GM21381 (cell line): ENCODE measurements at regions not wholly inside any gene's neighbourhood (a gene's known extent, or its start where the extent isn't known, plus 50 kb on each side); places are given as distances from the start of the nearest gene placed in this dataset.
"Not testable (repeated sequence)": the region's sequence is repeated elsewhere in the genome, so short reads cannot be mapped to it uniquely, and the experiment has no call there.

ENCODE experiments used
- ATAC-seq: cut with Tn5 transposase; IDR thresholded peaks from one replicate; pipeline ENCODE4 v1.9.1; 2021; ENCODE audit warnings: mild to moderate bottlenecking, moderate library complexity; ENCODE audit not compliant: unreplicated experiment

DNA sequence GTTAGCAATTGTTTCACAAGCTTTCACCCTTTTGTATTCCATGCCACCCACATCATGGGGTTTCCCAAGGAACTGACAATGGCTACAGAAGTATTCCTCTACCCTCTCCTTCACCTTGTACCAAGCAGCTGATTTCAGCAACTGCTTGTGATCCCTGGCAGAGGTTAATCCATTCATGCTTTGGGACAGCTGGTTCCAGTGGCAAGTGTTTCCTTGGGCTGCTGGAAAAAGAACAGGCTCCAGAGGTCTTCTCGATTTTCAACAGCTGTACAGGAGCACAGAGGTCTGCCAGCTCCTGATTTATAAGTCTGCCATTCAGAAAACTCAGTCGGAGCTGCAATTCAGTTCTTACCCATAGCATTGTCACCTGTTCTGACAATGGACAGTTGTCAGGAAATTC, 239.2 kb upstream of the CWC22 start:
- ATAC-seq, result no peak

- ATAC-seq, result no peak
Observed at GRCh38 chr2:180240774-180241173, 233.7 kb upstream of the CWC22 start.

DNA sequence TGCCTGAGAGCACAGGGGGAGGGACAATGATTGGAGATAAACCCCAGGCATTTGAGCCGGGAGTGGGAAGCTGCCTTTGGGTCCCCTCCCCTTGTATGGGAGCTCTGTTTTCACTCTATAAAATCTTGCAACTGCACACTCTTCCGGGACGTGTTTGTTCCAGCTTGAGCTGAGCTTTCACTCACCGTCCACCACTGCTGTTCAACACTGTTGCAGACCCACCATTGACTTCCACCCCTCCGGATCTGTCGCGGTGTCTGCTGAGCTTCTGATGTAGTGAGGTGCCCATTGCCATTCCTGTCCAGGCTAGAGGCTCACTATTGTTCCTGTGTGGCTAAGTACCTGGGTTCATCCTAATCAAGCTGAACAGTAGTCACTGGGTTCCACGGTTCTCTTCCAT, 231.6 kb upstream of the CWC22 start:
- ATAC-seq, result no peak

GRCh38 chr2:180236061-180236460, 229.0 kb upstream of the CWC22 start:
- ATAC-seq, result not testable (repeated sequence)

GRCh38 chr2:180235506-180235905, 228.4 kb upstream of the CWC22 start:
- not testable (repeated sequence) for ATAC-seq

DNA sequence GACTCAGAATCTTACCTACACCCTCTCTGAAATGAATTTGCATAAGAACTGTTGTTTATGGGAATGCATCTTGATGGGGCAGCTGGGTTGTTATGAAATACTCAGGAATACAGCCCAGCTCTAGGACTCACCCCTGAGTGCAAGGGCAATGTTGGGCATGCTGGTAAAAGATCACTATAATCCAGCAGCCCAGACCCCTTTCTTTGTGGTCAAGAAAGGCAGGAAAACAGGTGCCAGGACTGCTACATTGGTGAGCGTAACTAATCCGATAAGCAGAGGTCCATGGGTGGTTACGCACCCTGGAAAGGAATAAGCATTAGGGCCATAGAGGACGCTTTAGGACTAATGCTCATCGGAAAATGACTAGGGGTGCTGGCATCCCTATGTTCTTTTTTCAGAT, 227.9 kb upstream of the CWC22 start:
- ATAC-seq, result not testable (repeated sequence)

- no peak for ATAC-seq
Observed at GRCh38 chr2:180231015-180231414, 223.9 kb upstream of the CWC22 start.

- no peak for ATAC-seq
Observed at GRCh38 chr2:180227461-180227860, 220.4 kb upstream of the CWC22 start.

- ATAC-seq, result no peak
Observed at GRCh38 chr2:180225118-180225517, 218.0 kb upstream of the CWC22 start.

DNA sequence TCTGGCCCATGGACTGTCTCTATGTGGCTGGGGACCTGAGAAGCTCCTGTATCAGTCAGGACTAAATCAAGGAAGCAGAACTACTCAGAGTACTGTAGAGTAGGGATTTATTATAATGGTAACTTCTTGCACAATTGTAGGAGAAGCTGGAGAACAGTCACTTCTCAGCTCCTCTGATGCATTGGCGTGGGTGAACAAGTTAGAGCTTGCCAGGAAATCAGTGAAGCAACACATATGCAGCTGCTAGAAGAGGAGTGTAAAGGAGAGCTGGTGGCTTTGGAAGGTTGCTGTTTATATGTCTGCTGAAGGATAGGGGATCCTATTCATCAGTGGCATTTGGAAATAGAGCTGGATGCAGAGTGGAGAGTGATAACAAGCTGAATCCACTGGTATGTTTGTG, 215.5 kb upstream of the CWC22 start:
- no peak for ATAC-seq

DNA sequence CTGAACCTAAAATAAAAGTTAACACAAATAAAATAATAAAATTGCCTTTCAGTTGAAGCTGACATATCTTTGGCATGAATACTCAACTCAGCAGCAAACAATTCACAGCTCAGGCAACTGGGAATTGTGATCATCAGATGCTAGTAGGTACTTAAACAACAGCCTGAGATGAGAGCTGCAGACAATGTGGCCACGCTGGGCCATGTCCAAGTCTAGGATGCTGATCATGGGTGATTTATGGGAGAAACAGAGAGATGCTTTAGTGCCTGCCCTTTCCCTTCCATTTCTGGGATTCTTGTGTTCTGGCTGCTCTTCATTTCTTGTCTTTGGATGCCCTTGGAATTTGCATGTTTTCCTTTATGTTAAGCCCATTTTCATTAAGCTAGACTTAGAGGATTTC, 212.4 kb upstream of the CWC22 start:
- ATAC-seq, result no peak

DNA sequence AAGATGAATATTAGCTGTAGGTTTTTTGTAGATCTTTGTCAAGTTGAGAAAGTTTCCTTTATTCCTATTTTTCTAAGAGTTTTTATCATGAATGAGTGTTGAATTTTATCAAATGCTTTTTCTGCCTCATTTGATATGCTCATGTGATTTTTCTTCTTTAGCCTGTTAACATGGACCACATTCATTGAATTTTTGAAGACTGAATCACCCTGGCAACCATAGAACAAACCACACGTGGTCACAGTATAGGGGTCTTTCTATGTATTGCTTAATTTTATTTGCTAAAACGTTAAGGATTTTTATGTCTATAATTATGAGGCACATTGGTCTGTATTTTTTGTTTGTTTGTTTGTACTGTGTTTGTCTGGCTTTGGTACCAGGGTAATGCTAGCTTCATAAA, 201.7 kb upstream of the CWC22 start:
- ATAC-seq, result no peak

- no peak for ATAC-seq
Observed at GRCh38 chr2:180205621-180206235, 198.6 kb upstream of the CWC22 start.

GRCh38 chr2:180203972-180204371, 196.9 kb upstream of the CWC22 start:
- ATAC-seq, result no peak

DNA sequence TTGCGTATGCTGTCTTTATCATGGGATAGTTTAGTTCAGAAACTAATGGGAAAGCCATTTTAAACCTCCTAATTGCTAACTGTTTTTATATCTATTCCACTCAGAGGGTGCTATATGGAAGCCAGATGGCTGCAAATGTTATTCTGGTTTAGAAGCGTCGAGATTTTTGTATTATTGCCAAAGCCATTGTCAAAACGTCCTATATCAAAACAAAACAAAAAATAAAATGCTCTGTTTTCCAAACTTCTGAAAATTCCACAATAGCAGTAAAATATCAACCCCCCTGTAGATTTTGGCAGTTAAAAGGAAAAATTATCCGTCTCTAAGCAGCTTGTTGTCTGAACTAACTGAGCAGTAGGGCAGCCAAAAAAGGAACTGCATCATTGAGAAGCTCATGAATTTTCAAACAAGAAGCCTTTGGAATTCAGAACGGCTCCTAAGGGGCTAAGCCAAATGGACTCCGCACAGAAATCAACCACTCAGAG, 195.4 kb upstream of the CWC22 start:
- no peak for ATAC-seq

GRCh38 chr2:180196419-180196977, 189.4 kb upstream of the CWC22 start:
- ATAC-seq, result no peak

DNA sequence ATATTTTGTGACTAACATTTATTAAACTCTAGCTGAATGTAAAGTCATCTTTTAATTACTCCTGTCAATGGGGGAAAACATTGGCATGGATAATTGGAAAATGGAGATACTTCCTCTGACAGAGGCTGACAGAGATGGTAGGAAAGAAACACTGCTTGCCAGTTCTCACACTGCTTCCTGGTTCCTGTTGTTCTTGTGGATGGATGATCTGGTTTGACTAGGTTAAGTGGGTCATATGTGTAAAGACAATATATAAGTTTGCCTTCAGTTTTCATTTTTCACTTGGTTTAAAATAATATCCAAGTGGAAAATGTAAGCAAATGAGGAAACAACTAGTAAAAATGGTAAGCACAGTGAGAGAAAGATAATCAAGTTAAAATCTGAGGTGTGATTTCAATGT, 188.8 kb upstream of the CWC22 start:
- no peak for ATAC-seq

DNA sequence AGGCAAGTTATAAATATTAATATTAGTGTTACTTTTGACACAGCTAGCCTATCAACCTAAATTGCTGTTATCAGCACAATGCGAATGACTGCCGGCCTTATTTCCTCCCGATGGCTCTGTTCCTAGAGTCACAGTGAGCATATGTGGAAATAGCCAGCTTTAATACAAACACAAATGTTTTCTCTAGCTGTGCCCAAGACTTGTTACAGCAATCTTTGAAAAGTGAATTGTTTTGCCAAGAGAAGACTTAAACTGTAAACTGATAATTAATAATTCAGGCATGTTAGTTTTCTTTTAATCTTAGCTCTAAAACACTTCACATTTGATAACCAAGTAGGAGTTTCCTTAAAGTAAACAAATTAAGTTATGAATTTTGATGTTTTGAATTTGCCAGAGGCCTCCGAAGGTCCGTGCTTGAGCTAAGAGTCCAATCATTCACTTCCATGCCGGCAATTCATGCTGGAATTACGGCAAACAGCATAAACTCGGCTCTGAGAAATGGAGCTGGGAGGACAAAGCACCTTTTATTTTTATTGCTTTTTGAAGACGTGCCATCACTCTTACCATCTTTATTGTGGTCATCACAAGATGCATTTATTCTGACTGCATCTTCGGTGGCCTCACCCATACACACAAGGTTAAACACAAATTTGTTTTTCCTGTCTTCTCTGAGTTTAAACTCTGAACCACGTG, 184.5 kb upstream of the CWC22 start:
- ATAC-seq, result no peak

- no peak for ATAC-seq
Observed at GRCh38 chr2:180190851-180191250, 183.8 kb upstream of the CWC22 start.

GRCh38 chr2:180187611-180188010, 180.5 kb upstream of the CWC22 start:
- ATAC-seq, result no peak

- ATAC-seq, result no peak
Observed at GRCh38 chr2:180184506-180184905, 177.4 kb upstream of the CWC22 start.

GRCh38 chr2:180180511-180180910, 173.4 kb upstream of the CWC22 start:
- ATAC-seq, result no peak
